WTC11 (cell line): ENCODE measurements at regions not wholly inside any gene's neighbourhood (a gene's known extent, or its start where the extent isn't known, plus 50 kb on each side); places are given as distances from the start of the nearest gene placed in this dataset.

ENCODE experiments used
- CTCF ChIP-seq: fragments of 200-600 bp; IDR thresholded peaks from 2 replicates; pipeline ENCODE4 v1.8.0; 2022; ENCODE audit warnings: antibody characterized with exemption
- ESRRA ChIP-seq: sonication (generic); formaldehyde crosslinking; IDR thresholded peaks from 2 replicates; pipeline ENCODE4 v1.8.1; 2022; ENCODE audit warnings: mild to moderate bottlenecking, missing genetic modification reagents, borderline replicate concordance
- ETV6 ChIP-seq: sonication (generic); formaldehyde crosslinking; IDR thresholded peaks from 2 replicates; pipeline ENCODE4 v1.8.1; 2022; ENCODE audit warnings: mild to moderate bottlenecking, missing genetic modification reagents
- MAX ChIP-seq: sonication (generic); formaldehyde crosslinking; IDR thresholded peaks from 2 replicates; pipeline ENCODE4 v1.8.0; 2022; ENCODE audit warnings: mild to moderate bottlenecking, missing genetic modification reagents
- NR2C2 ChIP-seq: sonication (generic); formaldehyde crosslinking; IDR thresholded peaks from 2 replicates; pipeline ENCODE4 v1.8.0; 2022; ENCODE audit warnings: mild to moderate bottlenecking, missing genetic modification reagents
- USF1 ChIP-seq: sonication (generic); formaldehyde crosslinking; IDR thresholded peaks from 2 replicates; pipeline ENCODE4 v1.8.0; 2022; ENCODE audit warnings: mild to moderate bottlenecking, missing genetic modification reagents
- ZNF121 ChIP-seq: sonication (generic); formaldehyde crosslinking; IDR thresholded peaks from 2 replicates; pipeline ENCODE4 v1.8.0; 2023; ENCODE audit warnings: missing genetic modification reagents
- ZNF263 ChIP-seq: sonication (generic); formaldehyde crosslinking; IDR thresholded peaks from 2 replicates; pipeline ENCODE4 v1.8.1; 2022; ENCODE audit warnings: low read depth, mild to moderate bottlenecking, moderate library complexity, missing genetic modification reagents

- no peak for TF ChIP-seq CTCF
- no peak for TF ChIP-seq ZNF121 (CRISPR knock-in tag)
- TF ChIP-seq ETV6 (CRISPR knock-in tag) = no peak
- TF ChIP-seq MAX (CRISPR knock-in tag) = no peak
- no peak for TF ChIP-seq ZNF263 (CRISPR knock-in tag)
- TF ChIP-seq ESRRA (CRISPR knock-in tag) = no peak
- TF ChIP-seq USF1 = no peak
- TF ChIP-seq NR2C2 (CRISPR knock-in tag) = no peak
These were observed 212.3 kb upstream of the BCOR start for GRCh38 chrX:40310016-40310415.
